ENCODE measurements at regions not wholly inside any gene's neighbourhood (a gene's known extent, or its start where the extent isn't known, plus 50 kb on each side); places are given as distances from the start of the nearest gene placed in this dataset.

- TF ChIP-seq, protein P1, sequence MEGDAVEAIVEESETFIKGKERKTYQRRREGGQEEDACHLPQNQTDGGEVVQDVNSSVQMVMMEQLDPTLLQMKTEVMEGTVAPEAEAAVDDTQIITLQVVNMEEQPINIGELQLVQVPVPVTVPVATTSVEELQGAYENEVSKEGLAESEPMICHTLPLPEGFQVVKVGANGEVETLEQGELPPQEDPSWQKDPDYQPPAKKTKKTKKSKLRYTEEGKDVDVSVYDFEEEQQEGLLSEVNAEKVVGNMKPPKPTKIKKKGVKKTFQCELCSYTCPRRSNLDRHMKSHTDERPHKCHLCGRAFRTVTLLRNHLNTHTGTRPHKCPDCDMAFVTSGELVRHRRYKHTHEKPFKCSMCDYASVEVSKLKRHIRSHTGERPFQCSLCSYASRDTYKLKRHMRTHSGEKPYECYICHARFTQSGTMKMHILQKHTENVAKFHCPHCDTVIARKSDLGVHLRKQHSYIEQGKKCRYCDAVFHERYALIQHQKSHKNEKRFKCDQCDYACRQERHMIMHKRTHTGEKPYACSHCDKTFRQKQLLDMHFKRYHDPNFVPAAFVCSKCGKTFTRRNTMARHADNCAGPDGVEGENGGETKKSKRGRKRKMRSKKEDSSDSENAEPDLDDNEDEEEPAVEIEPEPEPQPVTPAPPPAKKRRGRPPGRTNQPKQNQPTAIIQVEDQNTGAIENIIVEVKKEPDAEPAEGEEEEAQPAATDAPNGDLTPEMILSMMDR (IDR thresholded peaks at IDR 0.05), result no peak
- TF ChIP-seq ZFX (IDR thresholded peaks at IDR 0.05; ENCODE audit: borderline replicate concordance), result no peak
Measured at GRCh38 chr9:17083258-17083657, 51.6 kb upstream of the CNTLN start.

Data from 22Rv1 (cell line).